Kasumi-1 (cell line): ENCODE measurements at regions not wholly inside any gene's neighbourhood (a gene's known extent, or its start where the extent isn't known, plus 50 kb on each side); places are given as distances from the start of the nearest gene placed in this dataset.

Experiments
- DNase-seq, 2 experiments: peaks; one replicate each; lab custom pipeline; 2025; lab: John Stamatoyannopoulos, UW

DNA sequence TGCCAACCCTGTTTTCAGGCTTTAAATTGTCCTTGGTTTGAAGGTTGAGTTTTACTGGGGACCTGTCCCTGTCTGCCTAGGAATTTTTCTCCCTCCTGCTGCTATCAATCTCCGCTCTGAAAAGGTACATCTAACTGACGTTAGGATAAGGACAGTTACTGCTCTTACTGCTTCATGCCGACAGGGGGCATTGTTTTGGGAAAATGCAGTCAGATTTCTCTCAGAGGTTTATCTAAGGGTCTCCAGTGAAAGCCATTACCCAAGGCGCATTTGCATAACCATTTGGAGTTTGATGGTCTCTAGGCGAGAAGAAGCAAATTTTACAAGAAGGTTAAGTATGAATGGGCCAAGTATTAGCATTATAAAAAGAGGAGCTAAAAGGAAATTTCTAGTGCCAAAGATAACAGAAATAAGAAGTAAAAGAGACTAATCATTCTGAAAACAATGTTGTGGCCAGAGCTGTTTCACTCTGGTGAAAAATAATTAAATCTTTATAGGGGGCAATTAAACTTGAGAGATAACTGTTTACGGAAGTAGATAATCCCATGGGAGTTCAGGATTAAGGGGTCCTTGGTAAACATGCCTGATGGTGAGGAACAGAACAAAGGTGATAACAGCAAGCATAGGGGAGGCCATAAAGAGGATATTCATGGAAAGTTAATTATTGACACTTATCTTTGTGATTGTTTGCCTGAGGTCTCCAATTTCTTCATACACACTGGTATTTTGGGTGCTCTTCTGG lies 605.0 kb downstream of the MTRR start:
- no peak for DNase-seq

DNA sequence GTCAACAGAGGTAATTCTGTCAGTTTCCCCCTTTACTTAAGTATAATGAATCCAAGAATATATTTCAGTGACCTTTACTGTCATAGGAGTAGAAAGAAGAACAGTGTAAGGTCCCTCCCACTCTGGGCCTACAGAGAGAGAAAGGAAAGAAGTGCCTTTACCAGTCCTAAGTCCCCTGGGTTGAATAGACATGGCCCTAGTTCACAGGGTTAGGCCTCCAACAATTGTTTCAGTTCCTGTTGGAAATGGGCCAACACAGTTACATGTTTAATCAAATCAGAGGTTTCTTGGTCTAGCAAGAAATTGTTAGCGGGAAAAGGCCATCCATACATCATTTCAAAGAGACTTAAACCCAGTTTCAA lies 605.6 kb downstream of the MTRR start:
- DNase-seq = no peak

DNA sequence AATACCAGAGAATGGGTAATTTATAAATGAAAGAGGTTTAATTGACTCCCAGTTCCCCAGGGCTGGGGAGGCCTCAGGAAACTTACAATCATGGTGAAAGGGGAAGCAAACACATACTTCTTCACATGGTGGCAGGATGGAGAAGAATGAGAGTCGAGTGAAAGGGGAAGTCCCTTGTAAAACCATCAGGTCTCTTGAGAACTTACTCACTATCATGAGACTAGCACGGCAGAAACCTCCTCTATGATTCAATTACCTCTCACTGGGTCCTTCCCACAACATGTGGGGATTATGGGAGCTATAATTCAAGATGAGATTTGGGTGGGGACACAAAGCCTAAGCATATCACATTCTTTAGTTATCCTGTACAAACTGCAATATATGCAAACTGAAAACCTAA lies 609.4 kb downstream of the MTRR start:
- peak; percentile 22 to 35 for DNase-seq

DNA sequence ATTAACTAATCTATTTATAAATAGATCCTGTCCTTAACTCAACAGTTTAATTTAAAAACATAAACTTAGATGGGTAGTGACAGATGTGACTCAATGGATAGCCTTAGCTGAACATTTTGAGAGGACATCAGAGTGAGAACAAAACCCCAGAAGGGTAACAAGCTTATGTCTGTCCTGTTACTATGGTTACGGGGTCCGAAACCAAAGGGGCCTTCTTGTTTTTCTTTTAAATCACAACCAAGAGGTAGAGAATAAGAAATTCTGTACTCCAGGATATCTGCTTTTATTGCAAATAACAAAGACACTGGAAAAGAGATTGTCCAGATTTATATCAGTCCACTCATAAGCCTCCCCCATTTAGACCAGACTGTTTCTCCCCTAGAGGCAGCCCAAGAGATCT lies 612.1 kb downstream of the MTRR start:
- no peak for DNase-seq

DNA sequence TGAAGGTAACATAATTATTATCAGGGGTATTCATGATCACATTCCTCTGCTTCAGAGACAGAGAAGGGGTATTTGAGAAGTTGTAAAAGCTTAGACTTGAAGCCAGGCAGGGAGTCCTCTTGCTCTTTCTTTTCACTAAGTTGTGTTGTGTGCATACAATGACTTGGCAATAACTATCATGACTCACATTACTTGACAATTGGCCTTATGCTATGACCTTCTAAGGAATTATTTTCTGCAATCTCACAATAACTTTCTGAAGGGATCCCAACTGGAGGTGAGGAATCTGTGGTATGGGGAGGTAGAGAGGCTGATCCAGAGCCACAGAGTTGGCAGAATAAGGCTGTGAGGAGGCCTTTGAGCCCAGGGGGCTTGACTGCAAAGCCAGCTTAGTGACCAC lies 622.3 kb downstream of the MTRR start:
- DNase-seq = no peak

DNA sequence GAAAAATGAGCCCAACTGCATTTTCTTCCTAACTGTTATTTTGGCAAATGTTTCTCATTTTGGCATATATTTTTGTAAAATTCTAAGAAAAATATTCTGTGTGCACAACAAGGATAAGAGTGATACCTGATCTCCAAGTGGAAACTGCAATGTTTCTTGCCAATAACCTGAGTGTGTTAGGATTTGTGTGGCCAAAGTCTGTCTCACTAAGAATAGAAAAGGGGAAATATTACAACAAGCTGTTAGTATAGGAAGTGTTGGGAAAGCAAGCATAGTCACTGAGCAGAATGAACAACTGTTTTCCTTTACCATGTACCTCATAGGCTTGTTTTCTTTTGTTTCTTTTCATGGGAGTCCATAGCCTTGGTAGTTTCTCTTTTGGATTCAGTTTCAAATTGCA lies 624.2 kb downstream of the MTRR start:
- peak; percentile 73 to 76 for DNase-seq

DNA sequence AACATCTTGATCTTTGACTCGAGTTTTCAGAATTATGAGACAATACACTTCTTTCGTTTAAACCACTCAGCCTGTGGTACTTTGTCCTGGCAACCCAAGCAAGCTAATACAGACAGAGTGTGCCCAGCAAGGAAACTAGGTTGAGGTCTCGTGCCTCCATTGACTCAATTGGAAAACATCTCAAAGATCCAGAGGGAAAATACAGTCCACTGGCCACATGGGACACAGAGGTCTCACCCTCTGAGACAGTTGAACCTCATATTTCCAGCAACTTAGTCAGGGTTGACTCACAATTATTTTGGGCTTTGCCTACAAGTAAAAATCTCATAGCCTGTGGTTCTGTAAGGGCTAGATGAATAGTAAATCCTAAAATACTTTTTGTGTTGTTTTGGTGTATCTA lies 631.5 kb downstream of the MTRR start:
- no peak for DNase-seq

DNA sequence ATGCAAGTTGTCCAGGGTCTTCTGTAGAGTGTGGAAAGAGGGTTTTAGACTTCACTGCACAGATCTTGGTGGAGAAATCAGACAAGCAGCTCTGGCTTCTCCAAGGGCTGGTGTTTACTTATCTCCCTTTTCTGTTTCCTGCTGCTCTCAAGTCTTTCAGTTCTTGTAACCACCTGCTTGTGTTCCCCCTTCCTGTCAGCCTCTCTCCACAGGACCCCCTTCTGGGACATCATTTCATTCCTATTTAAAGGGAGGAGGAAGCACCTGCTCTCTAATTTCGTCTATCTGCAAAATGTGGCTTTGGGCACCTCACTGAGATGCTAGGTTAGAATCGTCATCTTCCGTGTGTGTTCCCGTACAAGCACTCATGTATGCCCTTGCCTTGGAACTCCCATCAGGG lies 636.2 kb downstream of the MTRR start:
- DNase-seq = no peak

DNA sequence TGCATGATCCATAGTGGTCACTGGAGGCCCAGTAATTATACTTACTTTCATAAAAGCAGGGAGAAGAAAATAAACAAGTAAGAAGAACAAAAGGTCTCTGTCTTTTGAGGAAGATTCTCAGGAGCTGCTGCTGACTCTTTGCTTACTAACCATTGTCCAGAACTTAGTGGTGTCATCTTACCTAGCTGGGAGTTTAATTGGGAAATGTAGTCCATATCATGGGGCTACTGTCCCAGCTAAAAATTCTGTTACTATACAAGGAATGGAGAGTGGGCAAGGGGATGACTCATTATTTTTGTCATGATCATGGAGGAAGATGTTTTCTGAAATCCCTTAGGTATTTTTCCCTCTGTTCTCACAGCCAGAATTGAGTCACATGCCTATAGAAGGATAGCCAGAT lies 639.3 kb downstream of the MTRR start:
- DNase-seq = no peak

DNA sequence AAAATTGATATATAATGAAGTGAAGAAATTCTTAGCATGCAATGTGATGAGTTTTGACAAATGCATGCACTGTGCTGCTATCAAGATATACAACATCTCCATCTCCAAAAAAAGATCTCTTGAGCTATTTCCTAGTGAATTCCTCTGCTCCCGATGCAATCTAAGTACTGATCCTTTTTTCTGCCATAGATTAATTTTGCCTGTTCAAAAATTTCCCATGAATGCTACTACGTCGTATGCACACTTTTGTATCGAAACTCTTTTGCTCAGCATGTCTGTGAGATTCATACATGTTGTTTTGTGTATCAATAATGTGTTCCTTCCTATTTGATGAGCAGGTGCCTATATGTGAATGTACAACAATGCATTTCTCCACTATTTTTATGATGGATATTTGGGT lies 647.4 kb downstream of the MTRR start:
- DNase-seq = no peak

DNA sequence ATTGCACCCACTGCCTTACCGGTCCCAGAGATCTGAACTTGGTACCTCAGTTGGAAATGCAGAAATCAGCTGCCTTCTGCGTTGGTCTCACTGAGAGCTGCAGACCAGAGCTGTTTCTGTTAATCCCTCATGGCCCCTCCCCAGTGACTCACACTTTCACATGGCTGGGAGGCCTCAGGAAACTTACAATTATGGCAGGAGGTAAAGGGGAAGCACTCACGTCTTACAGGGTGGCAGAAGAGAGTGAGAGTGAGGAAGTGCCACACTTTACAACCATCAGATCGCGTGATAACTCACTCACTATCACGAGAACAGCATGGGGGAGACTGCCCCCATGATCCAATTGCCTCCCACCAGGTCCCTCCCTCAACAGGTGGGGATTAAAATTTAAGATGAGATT lies 648.5 kb downstream of the MTRR start:
- DNase-seq = peak; percentile 47 to 49

DNA sequence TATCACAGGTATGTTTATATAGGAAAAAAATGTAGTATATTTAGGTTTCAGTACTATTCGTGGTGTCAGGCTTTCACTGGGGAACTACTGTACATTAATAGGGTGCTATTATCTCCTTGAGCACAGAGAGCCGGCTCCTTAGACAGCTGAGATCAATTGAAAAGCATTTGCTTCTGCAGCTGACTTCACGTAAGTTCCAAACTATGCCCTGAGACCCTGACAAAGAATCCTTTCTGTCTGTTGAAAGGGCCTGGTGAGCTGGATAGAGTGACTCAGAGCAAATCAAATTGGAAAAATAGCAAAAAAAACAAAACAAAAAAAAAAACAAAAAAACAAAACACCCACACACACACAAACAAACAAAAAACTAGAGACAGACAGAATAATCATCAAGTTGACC lies 652.0 kb downstream of the MTRR start:
- DNase-seq = no peak

DNA sequence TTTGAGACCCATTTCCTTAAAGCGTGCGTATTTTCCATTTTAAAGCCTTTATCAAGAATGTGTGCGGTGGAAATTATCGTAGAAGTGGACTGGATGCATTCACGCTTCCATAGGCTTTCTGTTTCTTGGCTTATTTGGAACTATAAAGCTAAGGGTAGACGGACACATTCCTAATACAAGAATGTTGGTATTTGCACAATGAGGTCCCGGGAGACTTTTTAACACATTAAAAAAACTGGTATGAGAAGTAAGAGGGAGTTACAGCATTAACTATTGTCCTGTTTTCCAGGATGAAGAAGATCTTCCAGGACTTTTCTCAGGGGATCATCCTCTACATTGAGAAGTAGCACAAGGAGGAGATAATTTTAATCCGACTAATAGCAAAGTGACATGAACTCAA lies 653.0 kb downstream of the MTRR start:
- DNase-seq = no peak

DNA sequence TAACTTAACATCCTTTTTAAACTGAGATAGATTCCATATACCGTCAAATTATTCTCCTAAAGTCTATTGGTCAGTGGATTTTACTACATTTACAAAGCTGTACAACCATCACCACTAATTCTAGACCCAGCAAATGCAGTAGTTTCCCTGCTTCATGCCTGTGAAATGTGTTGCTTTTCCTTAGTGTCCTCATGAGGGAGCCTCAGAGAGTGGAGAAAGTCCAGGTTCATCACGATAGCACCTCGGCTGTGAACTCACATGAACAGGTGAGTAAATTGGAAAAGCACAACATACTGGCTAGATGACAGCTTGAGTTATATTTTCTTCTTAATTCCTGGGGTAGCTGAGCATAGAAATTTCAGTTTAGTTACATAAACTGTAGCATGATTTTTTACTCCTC lies 653.7 kb downstream of the MTRR start:
- no peak for DNase-seq

DNA sequence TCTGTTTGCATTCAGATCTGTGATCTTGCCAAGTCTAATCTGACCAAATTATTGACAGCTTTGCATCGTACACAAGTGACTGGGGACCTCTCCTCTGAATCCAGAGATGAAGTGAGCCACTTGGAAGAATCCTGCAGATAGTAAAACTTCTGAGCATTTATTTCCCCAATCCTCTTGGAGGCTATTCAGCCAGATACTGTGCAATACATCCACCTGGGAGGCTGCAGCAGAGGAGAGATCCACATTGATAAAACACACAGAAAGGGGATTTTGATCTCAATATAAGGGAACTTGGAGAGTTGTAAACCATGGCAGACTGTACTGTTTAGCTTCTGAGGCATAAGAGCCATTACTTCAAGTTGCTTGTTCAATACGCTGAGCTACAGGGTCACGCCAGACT lies 654.6 kb downstream of the MTRR start:
- DNase-seq = no peak

DNA sequence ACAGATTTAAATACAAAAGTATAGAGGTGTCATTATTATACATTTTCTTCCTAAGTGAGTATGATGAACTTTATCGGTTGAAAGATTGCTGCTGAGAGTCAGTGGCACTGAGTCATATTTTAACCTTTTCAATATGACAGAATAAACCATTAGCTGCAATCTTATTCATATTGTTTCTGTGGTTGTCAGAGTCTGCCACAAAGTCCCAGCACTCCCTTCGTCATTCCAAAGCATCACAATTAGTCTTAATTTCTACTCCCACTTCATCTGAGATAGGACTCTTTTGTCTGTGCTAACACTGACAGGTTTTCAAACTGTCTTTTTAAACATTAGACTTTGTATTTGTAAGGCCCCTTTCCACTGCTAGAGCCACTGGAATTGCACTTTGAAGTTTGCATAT lies 656.9 kb downstream of the MTRR start:
- no peak for DNase-seq

DNA sequence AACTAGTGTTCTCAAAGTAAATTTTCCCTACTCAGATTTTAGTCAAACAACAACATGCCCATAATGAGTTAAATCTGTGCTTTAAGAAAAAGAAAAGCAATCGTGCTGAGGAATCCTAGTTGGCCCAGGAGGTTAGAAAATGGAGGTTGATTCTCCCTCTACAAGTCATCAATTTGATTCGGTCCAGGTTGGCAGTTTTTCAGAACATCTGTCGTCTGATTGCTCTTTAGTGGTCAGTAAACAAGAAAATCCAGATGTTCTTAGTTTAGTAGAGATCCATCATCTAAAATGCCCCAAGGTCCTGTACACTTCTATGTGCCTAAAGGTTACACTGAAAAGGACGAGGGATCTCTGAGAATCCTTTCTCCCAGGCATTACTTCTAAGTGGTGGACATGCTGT lies 659.2 kb downstream of the MTRR start:
- no peak for DNase-seq

DNA sequence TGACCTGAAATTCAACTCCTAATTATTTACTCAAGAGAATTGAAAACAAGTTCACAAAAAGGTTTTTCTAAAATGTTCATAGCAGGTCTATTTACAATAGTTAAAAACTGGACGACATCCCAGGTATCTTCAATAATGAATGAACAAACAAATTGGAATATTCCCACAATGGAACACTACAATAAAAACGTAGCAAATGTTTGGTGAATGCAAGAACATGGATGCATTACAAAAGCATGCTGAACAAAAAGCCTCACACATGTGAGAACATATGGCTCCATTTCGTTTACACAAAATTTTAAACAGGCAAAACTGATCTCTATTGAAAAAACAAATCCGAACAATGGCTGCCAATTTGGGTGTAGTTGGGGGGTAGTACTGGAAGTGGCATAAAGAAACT lies 669.9 kb downstream of the MTRR start:
- DNase-seq = no peak

DNA sequence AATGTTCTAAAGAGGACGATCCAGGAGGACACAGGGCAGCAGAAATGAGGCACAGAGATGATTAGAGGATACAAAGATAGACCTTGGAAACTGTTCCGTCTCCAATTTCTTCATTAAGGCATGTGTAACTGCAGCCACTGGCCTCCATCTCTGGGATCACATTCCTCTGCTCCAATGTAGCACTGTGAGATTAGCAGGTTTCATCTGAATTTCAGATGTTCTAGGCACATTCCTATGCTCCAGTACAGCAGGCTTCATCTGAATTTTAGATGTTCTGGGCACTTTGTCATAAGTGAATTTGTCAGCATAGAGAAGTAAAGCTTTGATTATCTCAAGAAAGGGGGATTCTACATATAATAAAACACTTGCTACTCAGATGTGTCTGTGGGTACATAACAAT lies 671.4 kb downstream of the MTRR start:
- no peak for DNase-seq

DNA sequence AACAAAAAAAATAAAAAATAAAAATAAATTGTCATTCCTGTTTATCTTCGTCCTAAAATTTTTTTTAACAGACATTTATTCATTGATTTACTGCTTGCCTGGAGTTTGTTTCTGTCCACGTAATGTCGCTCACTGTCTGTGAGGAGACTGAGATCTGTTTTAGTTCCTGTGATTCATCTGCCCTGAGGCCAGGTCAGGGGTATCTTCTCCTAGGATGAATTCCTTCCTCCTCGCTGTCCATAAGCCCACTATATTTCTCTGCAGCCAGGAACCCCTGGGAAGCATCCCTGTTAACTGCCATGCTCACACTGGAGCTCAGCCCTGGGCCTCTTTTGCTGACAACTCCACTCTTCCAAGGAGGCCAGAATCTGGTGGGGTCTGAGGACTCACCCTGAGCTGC lies 682.0 kb downstream of the MTRR start:
- DNase-seq = no peak

DNA sequence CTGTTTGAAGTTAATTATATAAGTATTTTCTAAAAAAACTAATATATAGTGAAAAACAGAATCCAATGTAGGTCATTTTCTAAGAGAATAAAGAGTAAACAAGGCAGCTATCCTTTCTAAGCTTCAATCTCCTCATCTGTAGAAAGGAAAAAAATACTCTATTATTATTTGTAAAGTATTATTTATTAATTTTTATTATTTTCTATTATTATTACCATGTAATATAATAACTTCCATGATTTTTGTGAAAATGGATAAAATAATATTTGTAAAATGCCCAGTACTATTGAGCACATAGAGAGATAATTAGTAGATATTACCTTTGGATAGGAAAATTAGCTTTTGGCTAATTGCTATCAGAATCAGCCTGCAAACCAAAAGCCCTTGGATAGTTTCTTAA lies 684.4 kb downstream of the MTRR start:
- DNase-seq = no peak

DNA sequence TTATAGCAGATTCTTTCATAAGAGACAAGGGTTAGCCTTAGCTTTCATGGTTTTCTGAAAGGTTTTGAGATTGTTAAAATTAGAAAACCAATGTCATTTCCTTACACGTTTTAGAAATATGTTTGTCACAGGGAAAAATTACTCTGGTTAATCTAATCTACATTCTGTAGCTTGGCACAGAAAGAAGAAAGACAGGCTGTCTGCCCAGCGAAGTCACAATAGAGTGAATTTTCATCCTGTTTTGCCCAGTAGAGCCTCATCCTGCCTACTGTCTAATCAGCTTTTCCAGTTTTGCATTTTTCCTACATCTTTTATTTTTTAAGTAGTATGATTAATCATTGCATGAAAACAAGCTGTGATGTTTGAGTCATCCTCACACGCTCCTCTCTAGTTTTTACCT lies 688.8 kb downstream of the MTRR start:
- no peak for DNase-seq

DNA sequence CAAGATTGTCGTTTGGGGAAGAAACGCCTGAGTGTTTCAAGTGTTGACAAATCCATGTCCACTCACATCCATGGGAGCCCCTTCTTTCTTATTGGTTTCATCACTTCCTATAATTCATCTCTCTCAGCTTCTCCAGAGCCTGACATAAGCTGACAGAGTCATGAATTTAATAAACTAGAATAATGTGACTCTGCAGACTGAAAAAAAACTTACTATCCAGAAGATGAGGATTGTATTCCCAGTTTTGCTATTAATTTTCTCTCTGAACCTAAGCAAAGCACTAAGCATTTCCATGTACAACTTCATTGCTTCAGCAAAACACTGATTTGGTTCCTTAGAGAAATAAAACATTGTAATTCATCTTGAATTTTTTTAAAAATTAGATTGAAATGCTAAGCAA lies 691.8 kb downstream of the MTRR start:
- DNase-seq = no peak

DNA sequence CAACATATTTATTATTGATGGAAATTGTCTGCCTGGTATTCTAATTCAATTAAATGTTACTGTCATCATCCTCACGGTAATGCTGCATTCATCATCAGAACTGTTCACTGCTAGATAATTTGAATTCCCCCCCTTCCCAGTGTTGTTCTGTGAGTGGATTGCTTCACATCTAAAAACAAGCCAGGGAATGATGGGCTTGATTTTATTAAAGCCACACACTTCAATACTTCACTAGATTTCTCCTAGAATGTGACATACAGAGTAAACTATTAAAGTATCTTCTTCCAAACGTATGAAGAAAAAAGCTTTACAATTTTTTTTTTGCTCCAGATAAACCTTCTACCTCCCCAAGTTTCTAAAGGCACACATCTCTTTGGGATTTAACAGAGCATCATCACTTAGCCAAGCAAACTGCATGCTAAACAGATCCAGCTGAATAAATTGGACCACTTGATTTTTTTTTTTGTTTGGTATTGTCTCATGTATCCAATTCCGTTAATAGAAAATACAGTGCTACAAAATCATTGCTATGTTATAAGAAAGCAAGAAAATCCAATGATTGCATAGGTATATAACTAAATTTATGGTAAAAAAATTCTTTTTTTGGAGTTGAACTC lies 692.4 kb downstream of the MTRR start:
- DNase-seq = no peak
